Fibroblast of mammary gland (primary cell): ENCODE measurements at regions not wholly inside any gene's neighbourhood (a gene's known extent, or its start where the extent isn't known, plus 50 kb on each side); places are given as distances from the start of the nearest gene placed in this dataset.
A peak's percentile ranks its signal among the peaks of the same experiment; 100 is the strongest.

Experiments
- DNase-seq: peaks from one replicate; pipeline ENCODE4 v3.0.0-alpha.2; 2010; ENCODE audit warnings: low read depth
- H3K4me3 ChIP-seq: 2 replicates; pipeline ENCODE4 v1.5.1; 2011; ENCODE audit warnings: low read depth, mild to moderate bottlenecking, low read length, moderate library complexity; ENCODE audit not compliant: control insufficient read depth
- CTCF ChIP-seq: conservative IDR thresholded peaks from 2 replicates; pipeline ENCODE4 v1.5.1; 2011; ENCODE audit warnings: low read depth, low read length, inconsistent platforms; ENCODE audit not compliant: control insufficient read depth, insufficient read depth

- H3K4me3 ChIP-seq: no peak overlapping the region
- DNase-seq: peak; percentile 24
- TF ChIP-seq CTCF: peak; percentile 6
Observed at GRCh38 chrX:39896951-39897740, 200.6 kb downstream of the BCOR start.

- no peak overlapping the region for H3K4me3 ChIP-seq
- no peak for DNase-seq
- no peak for TF ChIP-seq CTCF
Observed at GRCh38 chrX:39897741-39898097, 200.0 kb downstream of the BCOR start.

- no peak overlapping the region for H3K4me3 ChIP-seq
- TF ChIP-seq CTCF: no peak
- no peak for DNase-seq
Observed at GRCh38 chrX:39898147-39898546, 199.6 kb downstream of the BCOR start.

GRCh38 chrX:39899059-39899458 is 198.7 kb downstream of the BCOR start:
- no peak for DNase-seq
- no peak for TF ChIP-seq CTCF
- H3K4me3 ChIP-seq: no peak overlapping the region

- H3K4me3 ChIP-seq: no peak overlapping the region
- TF ChIP-seq CTCF: no peak
- peak; percentile 21 for DNase-seq
Observed at GRCh38 chrX:39899856-39900776, 197.6 kb downstream of the BCOR start.

GRCh38 chrX:39900777-39901170 is 197.0 kb downstream of the BCOR start:
- DNase-seq: peak; percentile 25
- no peak overlapping the region for H3K4me3 ChIP-seq
- TF ChIP-seq CTCF: no peak
